ENCODE measurements at regions not wholly inside any gene's neighbourhood (a gene's known extent, or its start where the extent isn't known, plus 50 kb on each side); places are given as distances from the start of the nearest gene placed in this dataset.

GRCh38 chr5:85109616-85110015 lies 724.9 kb upstream of the EDIL3 start:
- TF ChIP-seq, protein P1, sequence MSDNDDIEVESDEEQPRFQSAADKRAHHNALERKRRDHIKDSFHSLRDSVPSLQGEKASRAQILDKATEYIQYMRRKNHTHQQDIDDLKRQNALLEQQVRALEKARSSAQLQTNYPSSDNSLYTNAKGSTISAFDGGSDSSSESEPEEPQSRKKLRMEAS (IDR thresholded peaks at IDR 0.05; ENCODE audit: low read depth, low read length), result no peak
- no peak for TF ChIP-seq RAD51 (IDR thresholded peaks at IDR 0.05)
